Endothelial cell (in vitro differentiated cells): ENCODE measurements at regions not wholly inside any gene's neighbourhood (a gene's known extent, or its start where the extent isn't known, plus 50 kb on each side); places are given as distances from the start of the nearest gene placed in this dataset.

Experiments used
- DNase-seq: peaks from one replicate; pipeline ENCODE4 v3.0.0; 2021; ENCODE audit warnings: low spot score
- H3K27ac Mint-ChIP-seq: one replicate; pipeline ENCODE4 v1.8.0; 2021; ENCODE audit warnings: mixed read lengths, inconsistent platforms; ENCODE audit not compliant: unreplicated experiment
- H3K27me3 Mint-ChIP-seq: one replicate; pipeline ENCODE4 v1.8.0; 2021; ENCODE audit warnings: mild to moderate bottlenecking, moderate library complexity, mixed read lengths, inconsistent platforms; ENCODE audit not compliant: unreplicated experiment
- H3K36me3 Mint-ChIP-seq: one replicate; pipeline ENCODE4 v1.8.0; 2021; ENCODE audit warnings: mild to moderate bottlenecking, low read depth, mixed read lengths, inconsistent platforms; ENCODE audit not compliant: unreplicated experiment
- H3K4me1 Mint-ChIP-seq: one replicate; pipeline ENCODE4 v1.8.0; 2021; ENCODE audit warnings: mild to moderate bottlenecking, mixed read lengths, inconsistent platforms; ENCODE audit not compliant: unreplicated experiment
- H3K4me3 Mint-ChIP-seq: one replicate; pipeline ENCODE4 v1.8.0; 2021; ENCODE audit warnings: mild to moderate bottlenecking, mixed read lengths, inconsistent platforms; ENCODE audit not compliant: unreplicated experiment
- H3K9me3 Mint-ChIP-seq: one replicate; pipeline ENCODE4 v1.8.0; 2021; ENCODE audit warnings: mixed read lengths, inconsistent platforms; ENCODE audit not compliant: unreplicated experiment
- TF ChIP-seq, protein P1 (sequence below): fragments of 200-600 bp; sonication (generic); IDR thresholded peaks from one replicate; pipeline ENCODE4 v1.5.0; 2021; ENCODE audit warnings: antibody characterized with exemption; ENCODE audit not compliant: unreplicated experiment

DNA sequence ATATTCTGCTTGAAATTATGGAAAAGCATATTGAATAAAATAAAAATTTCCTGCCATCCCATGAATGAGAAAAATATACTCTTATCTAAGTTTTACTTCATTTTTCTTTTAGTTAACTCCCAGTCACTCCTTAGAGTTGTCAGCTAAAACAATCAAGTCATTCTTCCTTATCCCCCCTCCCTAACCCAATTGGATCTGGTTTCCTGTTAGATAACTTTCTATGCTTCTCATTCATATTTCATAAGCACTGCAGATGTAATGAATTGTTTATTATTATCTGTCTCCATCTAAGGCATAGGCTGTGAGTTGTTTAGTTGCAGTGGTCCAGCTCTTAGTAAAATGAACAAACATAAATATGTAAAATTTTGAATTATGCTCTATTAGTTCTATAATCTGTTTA, 244.0 kb upstream of the GCFC2 start:
- no peak overlapping the region for H3K4me3 Mint-ChIP-seq
- peaks cover 2% of the 10 kb centered on the region for H3K27me3 Mint-ChIP-seq

DNA sequence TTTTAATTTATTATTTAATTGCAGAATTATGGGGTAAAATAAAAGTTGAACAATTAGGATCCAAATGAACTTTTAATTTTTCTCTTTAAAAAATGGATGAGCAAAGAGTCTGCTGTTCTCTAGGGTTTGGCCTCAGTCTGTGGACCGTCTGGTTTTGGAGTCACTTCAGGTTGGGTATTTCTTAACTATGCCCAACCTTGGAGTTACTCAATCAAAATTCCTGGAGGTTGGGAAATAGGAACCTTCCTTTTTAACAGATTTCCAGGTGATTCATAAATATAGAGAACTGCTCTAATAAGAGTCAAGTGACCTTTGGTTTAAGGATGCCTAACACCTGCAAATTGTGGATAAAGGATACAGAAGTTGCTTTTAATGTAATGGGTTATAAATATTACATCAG, 241.5 kb upstream of the GCFC2 start:
- Mint-ChIP-seq H3K36me3 (no peaks in the 10 kb centered on the region), H3K27me3 (no peaks in the 10 kb centered on the region), H3K4me3 (no peak overlapping the region), H3K4me1 (no peaks in the 10 kb centered on the region), H3K9me3 (no peaks in the 10 kb centered on the region), H3K27ac (no peak overlapping the region)
- DNase-seq, result no peak
- TF ChIP-seq, protein P1, sequence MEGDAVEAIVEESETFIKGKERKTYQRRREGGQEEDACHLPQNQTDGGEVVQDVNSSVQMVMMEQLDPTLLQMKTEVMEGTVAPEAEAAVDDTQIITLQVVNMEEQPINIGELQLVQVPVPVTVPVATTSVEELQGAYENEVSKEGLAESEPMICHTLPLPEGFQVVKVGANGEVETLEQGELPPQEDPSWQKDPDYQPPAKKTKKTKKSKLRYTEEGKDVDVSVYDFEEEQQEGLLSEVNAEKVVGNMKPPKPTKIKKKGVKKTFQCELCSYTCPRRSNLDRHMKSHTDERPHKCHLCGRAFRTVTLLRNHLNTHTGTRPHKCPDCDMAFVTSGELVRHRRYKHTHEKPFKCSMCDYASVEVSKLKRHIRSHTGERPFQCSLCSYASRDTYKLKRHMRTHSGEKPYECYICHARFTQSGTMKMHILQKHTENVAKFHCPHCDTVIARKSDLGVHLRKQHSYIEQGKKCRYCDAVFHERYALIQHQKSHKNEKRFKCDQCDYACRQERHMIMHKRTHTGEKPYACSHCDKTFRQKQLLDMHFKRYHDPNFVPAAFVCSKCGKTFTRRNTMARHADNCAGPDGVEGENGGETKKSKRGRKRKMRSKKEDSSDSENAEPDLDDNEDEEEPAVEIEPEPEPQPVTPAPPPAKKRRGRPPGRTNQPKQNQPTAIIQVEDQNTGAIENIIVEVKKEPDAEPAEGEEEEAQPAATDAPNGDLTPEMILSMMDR, result no peak

More for the DNA sequence above, 244.0 kb upstream of the GCFC2 start:
- Mint-ChIP-seq H3K27ac (no peak overlapping the region), H3K9me3 (no peaks in the 10 kb centered on the region), H3K4me1 (no peaks in the 10 kb centered on the region), H3K36me3 (no peaks in the 10 kb centered on the region)
- TF ChIP-seq, protein P1, result no peak
- DNase-seq, result no peak

GRCh38 chr2:75949385-75950030, 238.8 kb upstream of the GCFC2 start:
- H3K9me3 Mint-ChIP-seq, result no peaks in the 10 kb centered on the region
- no peaks in the 10 kb centered on the region for H3K36me3 Mint-ChIP-seq
- DNase-seq, result no peak
- H3K27ac Mint-ChIP-seq, result no peak overlapping the region
- H3K27me3 Mint-ChIP-seq, result no peaks in the 10 kb centered on the region
- H3K4me3 Mint-ChIP-seq, result no peak overlapping the region
- TF ChIP-seq, protein P1, result no peak
- H3K4me1 Mint-ChIP-seq, result no peaks in the 10 kb centered on the region

DNA sequence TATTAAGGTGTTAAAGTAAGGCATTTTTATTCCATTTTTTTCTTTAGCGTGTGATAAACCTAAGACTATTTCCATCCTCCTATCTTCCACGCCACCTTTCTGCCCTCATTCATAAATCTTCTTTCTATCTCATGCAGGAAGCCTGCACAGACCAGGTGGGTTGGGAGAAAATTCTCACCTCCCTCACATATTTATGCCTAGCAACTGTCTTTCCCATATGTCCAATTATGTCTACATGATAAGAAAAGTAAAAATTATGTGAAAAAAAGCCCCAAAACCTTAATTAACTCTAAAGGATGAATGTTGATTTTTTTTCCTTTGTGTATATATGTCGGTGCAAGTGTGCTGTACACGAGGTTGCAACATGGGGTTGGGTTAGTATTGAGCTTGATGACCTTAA, 225.6 kb upstream of the GCFC2 start:
- no peak overlapping the region for H3K27ac Mint-ChIP-seq
- H3K4me3 Mint-ChIP-seq, result no peak overlapping the region
- TF ChIP-seq, protein P1, result no peak
- no peaks in the 10 kb centered on the region for H3K9me3 Mint-ChIP-seq
- no peaks in the 10 kb centered on the region for H3K27me3 Mint-ChIP-seq
- H3K36me3 Mint-ChIP-seq, result no peaks in the 10 kb centered on the region
- no peak for DNase-seq
- H3K4me1 Mint-ChIP-seq, result no peaks in the 10 kb centered on the region

DNA sequence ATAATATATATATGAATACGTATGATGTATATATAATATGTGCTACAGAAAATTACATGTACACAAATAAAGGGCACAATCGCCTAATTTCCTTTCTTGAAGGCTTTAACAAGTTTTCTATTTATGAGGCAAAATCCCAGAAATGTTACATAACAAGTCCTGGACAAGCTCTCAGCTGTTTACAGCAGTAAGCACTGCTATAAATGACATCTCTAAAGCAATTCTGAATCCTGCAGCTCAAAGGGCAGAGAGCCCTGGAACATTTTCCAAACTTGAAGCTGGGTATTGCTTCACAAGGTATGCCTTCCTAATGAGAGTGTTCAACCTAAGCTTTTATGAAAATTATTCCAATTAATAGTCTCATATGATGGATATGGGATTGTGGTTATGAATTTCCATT, 222.3 kb upstream of the GCFC2 start:
- H3K4me1 Mint-ChIP-seq, result no peaks in the 10 kb centered on the region
- H3K27me3 Mint-ChIP-seq, result no peaks in the 10 kb centered on the region
- no peak overlapping the region for H3K4me3 Mint-ChIP-seq
- H3K27ac Mint-ChIP-seq, result no peak overlapping the region
- DNase-seq, result no peak
- TF ChIP-seq, protein P1, result no peak
- no peaks in the 10 kb centered on the region for H3K36me3 Mint-ChIP-seq
- no peaks in the 10 kb centered on the region for H3K9me3 Mint-ChIP-seq
